A549 (cell line): ENCODE measurements at regions not wholly inside any gene's neighbourhood (a gene's known extent, or its start where the extent isn't known, plus 50 kb on each side); places are given as distances from the start of the nearest gene placed in this dataset.

Source experiments
- CBX8 ChIP-seq: fragments of 200-600 bp; sonication (generic); IDR thresholded peaks from 2 replicates; pipeline ENCODE4 v1.6.1; 2016
- CTCF ChIP-seq: fragments of >200 bp; sonication (Bioruptor Twin); formaldehyde crosslinking; IDR thresholded peaks from 3 replicates; pipeline ENCODE4 v1.5.1; 2016
- EP300 ChIP-seq, 2 experiments: fragments of >200 bp; sonication (Bioruptor Twin); formaldehyde crosslinking; IDR thresholded peaks; 2 replicates in 1 of 2; 3 replicates in 1 of 2; pipeline ENCODE4 v1.6.1; 2016 to 2017
- ESRRA ChIP-seq: fragments of 150-350 bp; IDR thresholded peaks from 2 replicates; pipeline ENCODE4 v1.6.1; 2014; ENCODE audit warnings: mild to moderate bottlenecking, low read length, borderline replicate concordance
- POLR2A ChIP-seq: IDR thresholded peaks from 2 replicates; pipeline ENCODE4 v1.6.1; 2012; ENCODE audit warnings: mild to moderate bottlenecking, low read length
- TP53 ChIP-seq: fragments of 250-450 bp; sonication (Bioruptor Pico); IDR thresholded peaks from 2 replicates; pipeline ENCODE4 v1.5.0; 2021; ENCODE audit warnings: mild to moderate bottlenecking, moderate library complexity

DNA sequence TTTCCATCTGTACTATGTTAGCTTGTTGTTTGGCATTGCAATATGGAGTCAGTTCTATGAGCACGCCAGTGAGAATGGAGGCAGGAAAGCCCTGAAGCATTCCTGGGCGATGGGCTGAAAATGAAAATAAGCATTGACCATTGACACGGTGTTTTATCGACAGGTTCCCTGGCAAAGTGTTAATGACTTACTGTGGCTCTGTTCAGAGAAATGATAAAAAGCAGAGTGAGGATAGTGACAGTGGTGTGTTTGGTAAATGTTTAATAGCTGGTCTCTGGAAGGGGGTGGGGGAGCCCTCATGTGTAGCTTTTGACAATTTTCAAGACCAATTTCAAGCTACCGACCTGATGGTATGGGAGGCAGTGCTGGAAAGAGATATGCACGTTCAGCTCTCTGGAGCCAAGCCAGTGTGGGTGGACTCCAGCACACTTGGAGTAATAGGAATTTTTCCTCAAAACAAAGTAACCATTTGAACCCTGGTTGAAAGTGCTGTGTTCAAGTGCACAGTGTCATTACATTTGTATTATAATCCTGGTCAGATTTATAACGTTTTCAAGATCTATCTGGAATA, 341.7 kb upstream of the ROBO2 start:
- TF ChIP-seq CTCF, result no peak
- no peak for TF ChIP-seq EP300 (IDR thresholded peaks at IDR 0.05)
- no peak for TF ChIP-seq TP53 (CRISPR knock-in tag)
- no peak for TF ChIP-seq ESRRA
- no peak for TF ChIP-seq CBX8
- TF ChIP-seq POLR2A, result no peak
